B cell (primary cell): ENCODE measurements at regions not wholly inside any gene's neighbourhood (a gene's known extent, or its start where the extent isn't known, plus 50 kb on each side); places are given as distances from the start of the nearest gene placed in this dataset.
A peak's percentile ranks its signal among the peaks of the same experiment; 100 is the strongest.

Experiments used
- ATAC-seq: fragments of 200-7000 bp; cut with Tn5 transposase; one replicate; pipeline ENCODE4 v1.10.0; 2021; ENCODE audit warnings: low read depth, mild to moderate bottlenecking, moderate number of reproducible peaks, moderate library complexity
- CTCF ChIA-PET: fragments of 350-600 bp; sonication (Branson Sonifier 250); formaldehyde crosslinking; loops from one replicate; lab custom pipeline; 2021; ENCODE audit warnings: antibody characterized with exemption, inconsistent platforms; lab: Charles Lee
- POLR2A ChIA-PET: fragments of 350-600 bp; sonication (Branson Sonifier 250); formaldehyde crosslinking; loops from one replicate; lab custom pipeline; 2021; ENCODE audit warnings: antibody characterized with exemption; lab: Charles Lee
- DNase-seq: peaks from one replicate; pipeline ENCODE4 v3.0.0; 2013
- H2AFZ ChIP-seq: 2 replicates; pipeline ENCODE4 v1.6.1; 2012; ENCODE audit warnings: mild to moderate bottlenecking, low read depth, low read length; ENCODE audit not compliant: insufficient read depth, poor library complexity, severe bottlenecking
- H3K27ac ChIP-seq, 2 donors: 1 replicate in 1 of 2; 2 replicates in 1 of 2; pipeline ENCODE4 v1.5.1; 2012 to 2013; ENCODE audit warnings: low read length in 2 of 2, mild to moderate bottlenecking in 2 of 2, moderate library complexity in 1 of 2
- H3K27me3 ChIP-seq, 4 experiments: fragments of 200-600 bp in 1 of 4; sonication (generic) in 1 of 4; replicated peaks in 1 of 4; 1 replicate in 2 of 4; 2 replicates in 2 of 4; pipeline versions ENCODE4 v1.6.1 to v1.7.0; 2013 to 2016; ENCODE audit warnings: low read length in 3 of 4, mild to moderate bottlenecking in 2 of 4, mixed read lengths in 1 of 4, moderate library complexity in 1 of 4; ENCODE audit not compliant: insufficient read depth in 4 of 4, control insufficient read depth in 3 of 4; ENCODE audit errors: control extremely low read depth in 1 of 4
- H3K36me3 ChIP-seq, 2 experiments: replicated peaks in 1 of 2; 1 replicate in 1 of 2; 2 replicates in 1 of 2; pipeline versions ENCODE4 v1.6.1 to v1.7.1; 2013; ENCODE audit warnings: low read length in 1 of 2; ENCODE audit not compliant: insufficient read depth in 2 of 2, control insufficient read depth in 1 of 2; ENCODE audit errors: control extremely low read depth in 1 of 2, extremely low read depth in 1 of 2
- H3K4me1 ChIP-seq, 2 donors: fragments of 200-600 bp in 1 of 2; sonication (generic) in 1 of 2; 1 replicate in 1 of 2; 2 replicates in 1 of 2; pipeline versions ENCODE4 v1.5.1 to v1.6.1; 2013 to 2017; ENCODE audit warnings: low read length in 2 of 2; ENCODE audit not compliant: control insufficient read depth in 2 of 2, insufficient read depth in 2 of 2
- H3K4me2 ChIP-seq: replicated peaks from 2 replicates; pipeline ENCODE3; 2012; ENCODE audit warnings: mild to moderate bottlenecking, low read depth, low read length; ENCODE audit not compliant: poor library complexity, severe bottlenecking
- H3K4me3 ChIP-seq, 5 experiments: fragments of 200-600 bp in 1 of 5; sonication (generic) in 1 of 5; 1 replicate in 3 of 5; 2 replicates in 2 of 5; pipeline versions ENCODE4 v1.5.1 to v1.7.0; 2011 to 2016; ENCODE audit warnings: low read length in 4 of 5, mild to moderate bottlenecking in 4 of 5, low read depth in 2 of 5, control low read depth in 1 of 5, moderate library complexity in 1 of 5; ENCODE audit not compliant: insufficient read depth in 1 of 5; ENCODE audit errors: control extremely low read depth in 1 of 5, extremely low read depth in 1 of 5
- H3K79me2 ChIP-seq: fragments of 200-600 bp; sonication (generic); one replicate; pipeline ENCODE4 v1.6.0; 2016; ENCODE audit warnings: low read length; ENCODE audit not compliant: control insufficient read depth, insufficient read depth
- H3K9ac ChIP-seq: fragments of 200-600 bp; sonication (generic); 2 replicates; pipeline ENCODE4 v1.6.1; 2017; ENCODE audit warnings: mild to moderate bottlenecking, low read length, moderate library complexity
- H3K9me3 ChIP-seq, 3 donors: one replicate each; pipeline versions ENCODE4 v1.6.1 to v1.7.1; 2013; ENCODE audit warnings: low read length in 2 of 3; ENCODE audit not compliant: control insufficient read depth in 2 of 3, insufficient read depth in 1 of 3; ENCODE audit errors: control extremely low read depth in 1 of 3
- H4K20me1 ChIP-seq: 2 replicates; pipeline ENCODE4 v1.6.0; 2012; ENCODE audit warnings: mild to moderate bottlenecking, low read length; ENCODE audit not compliant: insufficient read depth, control insufficient read depth, poor library complexity, severe bottlenecking
- H3K27ac Mint-ChIP-seq: one replicate; pipeline ENCODE4 v1.8.0; 2021; ENCODE audit warnings: mixed read lengths
- H3K27me3 Mint-ChIP-seq: one replicate; pipeline ENCODE4 v1.8.0; 2021; ENCODE audit warnings: mixed read lengths
- H3K4me1 Mint-ChIP-seq: one replicate; pipeline ENCODE4 v1.8.0; 2021; ENCODE audit warnings: mixed read lengths
- H3K4me3 Mint-ChIP-seq: one replicate; pipeline ENCODE4 v1.8.0; 2021; ENCODE audit warnings: mixed read lengths
- H3K9me3 Mint-ChIP-seq: one replicate; pipeline ENCODE4 v1.8.0; 2022; ENCODE audit warnings: mixed read lengths; ENCODE audit not compliant: insufficient read depth
- EZH2 ChIP-seq: IDR thresholded peaks from 2 replicates; pipeline ENCODE4 v1.6.1; 2012; ENCODE audit warnings: borderline replicate concordance, low read depth, mild to moderate bottlenecking, moderate library complexity, low read length; ENCODE audit not compliant: insufficient read depth, poor library complexity, severe bottlenecking
- WGBS: methylation state at CpG from one replicate; pipeline ENCODE4 v1.1.5; 2013; ENCODE audit warnings: missing lambda C conversion rate; ENCODE audit not compliant: insufficient coverage; 5-methylcytosine and 5-hydroxymethylcytosine counted together
- intact Hi-C: fragments of 100-400 bp; cut with micrococcal nuclease; formaldehyde crosslinking; loops from one replicate; pipeline ENCODE4 v1.10.0; 2022
- TF ChIP-seq, protein P1 (sequence below): fragments of 200-600 bp; IDR thresholded peaks from one replicate; pipeline ENCODE4 v1.8.0; 2022; ENCODE audit warnings: antibody characterized with exemption, mild to moderate bottlenecking

DNA sequence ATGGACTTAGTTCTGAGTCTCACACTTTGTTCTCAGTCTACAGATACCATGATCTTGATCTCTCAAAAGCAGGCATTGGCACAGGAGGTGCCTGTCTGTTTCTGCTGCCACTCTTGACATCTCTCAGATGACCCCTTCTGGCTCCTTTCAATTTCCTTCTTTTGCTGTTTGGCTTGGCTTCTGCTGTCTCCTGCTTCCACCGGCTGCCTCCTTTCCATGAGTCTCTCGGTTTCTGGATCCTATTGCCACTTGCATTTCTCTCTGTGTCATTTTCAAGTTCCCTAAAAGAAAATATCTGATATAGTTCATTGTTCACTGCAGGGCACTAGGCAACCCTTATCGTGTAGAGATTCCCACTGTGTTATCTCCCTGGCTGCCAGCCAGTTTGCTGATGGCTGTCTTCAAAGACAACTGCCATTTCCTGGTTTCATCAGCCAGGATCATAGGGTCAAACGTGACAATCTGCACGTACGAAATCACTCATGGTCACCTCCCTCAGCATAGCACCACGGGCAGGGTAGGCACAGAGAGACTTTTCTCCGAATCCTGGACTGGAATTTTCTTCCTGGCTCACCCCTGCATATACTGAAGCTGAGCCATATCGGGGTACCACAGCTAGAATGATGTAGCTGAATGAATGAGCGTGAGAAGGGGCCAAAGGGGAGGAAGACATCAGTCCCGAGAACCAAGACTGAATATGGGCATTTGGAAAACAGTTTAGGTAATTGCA lies 144.6 kb upstream of the TMEM170B start:
- no peak for ATAC-seq
- no peak overlapping the region for H3K27ac ChIP-seq
- no peak overlapping the region for H3K9ac ChIP-seq
- TF ChIP-seq, protein P1, sequence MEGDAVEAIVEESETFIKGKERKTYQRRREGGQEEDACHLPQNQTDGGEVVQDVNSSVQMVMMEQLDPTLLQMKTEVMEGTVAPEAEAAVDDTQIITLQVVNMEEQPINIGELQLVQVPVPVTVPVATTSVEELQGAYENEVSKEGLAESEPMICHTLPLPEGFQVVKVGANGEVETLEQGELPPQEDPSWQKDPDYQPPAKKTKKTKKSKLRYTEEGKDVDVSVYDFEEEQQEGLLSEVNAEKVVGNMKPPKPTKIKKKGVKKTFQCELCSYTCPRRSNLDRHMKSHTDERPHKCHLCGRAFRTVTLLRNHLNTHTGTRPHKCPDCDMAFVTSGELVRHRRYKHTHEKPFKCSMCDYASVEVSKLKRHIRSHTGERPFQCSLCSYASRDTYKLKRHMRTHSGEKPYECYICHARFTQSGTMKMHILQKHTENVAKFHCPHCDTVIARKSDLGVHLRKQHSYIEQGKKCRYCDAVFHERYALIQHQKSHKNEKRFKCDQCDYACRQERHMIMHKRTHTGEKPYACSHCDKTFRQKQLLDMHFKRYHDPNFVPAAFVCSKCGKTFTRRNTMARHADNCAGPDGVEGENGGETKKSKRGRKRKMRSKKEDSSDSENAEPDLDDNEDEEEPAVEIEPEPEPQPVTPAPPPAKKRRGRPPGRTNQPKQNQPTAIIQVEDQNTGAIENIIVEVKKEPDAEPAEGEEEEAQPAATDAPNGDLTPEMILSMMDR = no peak
- TF ChIP-seq EZH2 = no peak
- no peaks in the 10 kb centered on the region for H3K27me3 ChIP-seq
- no peak overlapping the region for H2AFZ ChIP-seq
- CTCF ChIA-PET = interaction anchor here (0.8 kb wide), 1 partner anchor 12 kb away, joined by 3 read pairs; no protein-coding TSS in a partner anchor
- no peak for DNase-seq
- peaks cover 29% of the 10 kb centered on the region for H3K79me2 ChIP-seq
- H3K4me3 ChIP-seq = no peak overlapping the region
- H3K4me1 ChIP-seq = peaks cover 33 to 38% of the 10 kb centered on the region in 2 donors
- H3K36me3 ChIP-seq = no peaks in the 10 kb centered on the region
- no peak overlapping the region for H3K4me2 ChIP-seq
- peak overlapping the region; percentile 43 for H3K27ac Mint-ChIP-seq
- no peak overlapping the region for H3K4me3 Mint-ChIP-seq
- peaks cover 16% of the 10 kb centered on the region for H3K4me1 Mint-ChIP-seq
- intact Hi-C loops = no loop called here
- POLR2A ChIA-PET = no interaction called here
- peaks cover 0 to 2% (median 2%) of the 10 kb centered on the region in 3 donors for H3K9me3 ChIP-seq
- no peaks in the 10 kb centered on the region for H3K27me3 Mint-ChIP-seq
- H3K9me3 Mint-ChIP-seq = no peaks in the 10 kb centered on the region
- 86% methylated on average over 8 of the region's 11 CpGs for WGBS
- no peaks in the 10 kb centered on the region for H4K20me1 ChIP-seq

DNA sequence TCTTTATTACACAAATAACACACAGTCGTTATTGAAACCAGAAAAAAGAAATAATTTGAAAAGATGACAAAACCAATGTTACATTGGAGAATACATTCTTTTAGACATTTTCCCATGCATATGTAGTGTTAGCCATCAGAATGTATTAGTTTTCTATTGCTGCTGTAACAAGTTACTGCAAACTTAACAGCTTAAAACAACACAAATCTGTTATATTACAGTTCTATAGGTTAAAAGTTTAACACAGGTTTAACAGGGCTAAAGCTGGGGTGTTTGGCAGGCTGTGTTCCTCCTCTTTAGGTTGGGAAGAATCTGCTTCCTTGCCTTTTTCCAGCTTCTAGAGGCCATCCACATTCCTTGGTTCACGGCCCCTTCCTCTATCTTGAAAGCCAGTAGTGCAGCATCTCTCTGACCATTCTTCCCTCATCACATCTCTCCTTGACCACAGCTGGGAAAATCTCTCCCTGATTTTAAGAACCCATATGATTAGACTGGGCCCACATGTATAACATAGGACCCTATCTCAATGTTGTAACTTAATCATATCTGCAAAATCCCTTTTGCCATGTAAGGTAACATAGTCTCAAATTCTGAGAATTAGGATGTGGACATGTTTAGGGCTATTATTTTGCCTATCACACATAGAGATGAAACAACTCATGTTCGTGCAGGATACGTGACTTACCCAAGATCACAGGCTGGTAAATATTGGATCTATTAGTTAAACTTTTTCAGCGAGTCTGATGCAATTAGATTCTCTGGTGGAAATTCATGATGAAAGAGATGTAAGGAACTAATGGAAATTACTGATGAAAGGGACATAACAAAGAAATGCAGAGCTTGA lies 145.4 kb upstream of the TMEM170B start:
- H3K9ac ChIP-seq = no peak overlapping the region
- ATAC-seq (no peak), DNase-seq (no peak)
- peaks cover 34% of the 10 kb centered on the region for H3K79me2 ChIP-seq
- WGBS = 88% methylated on average over 1 of the region's 5 CpGs
- intact Hi-C loops = no loop called here
- no peak overlapping the region for H3K4me3 ChIP-seq
- H2AFZ ChIP-seq = no peak overlapping the region
- H3K9me3 Mint-ChIP-seq = no peaks in the 10 kb centered on the region
- H3K36me3 ChIP-seq = no peaks in the 10 kb centered on the region
- TF ChIP-seq, protein P1 = no peak
- no peak for TF ChIP-seq EZH2
- H3K4me1 Mint-ChIP-seq = peaks cover 12% of the 10 kb centered on the region
- peaks cover 0 to 3% (median 2%) of the 10 kb centered on the region in 3 donors for H3K9me3 ChIP-seq
- H3K4me2 ChIP-seq = no peak overlapping the region
- no peaks in the 10 kb centered on the region for H3K27me3 ChIP-seq
- no peak overlapping the region for H3K4me3 Mint-ChIP-seq
- CTCF ChIA-PET = no interaction called here
- peaks cover 35 to 40% of the 10 kb centered on the region in 2 donors for H3K4me1 ChIP-seq
- POLR2A ChIA-PET = no interaction called here
- no peak overlapping the region for H3K27ac ChIP-seq
- H4K20me1 ChIP-seq = no peaks in the 10 kb centered on the region
- no peak overlapping the region for H3K27ac Mint-ChIP-seq
- H3K27me3 Mint-ChIP-seq = no peaks in the 10 kb centered on the region
